ENCODE measurements at regions not wholly inside any gene's neighbourhood (a gene's known extent, or its start where the extent isn't known, plus 50 kb on each side); places are given as distances from the start of the nearest gene placed in this dataset.

DNA sequence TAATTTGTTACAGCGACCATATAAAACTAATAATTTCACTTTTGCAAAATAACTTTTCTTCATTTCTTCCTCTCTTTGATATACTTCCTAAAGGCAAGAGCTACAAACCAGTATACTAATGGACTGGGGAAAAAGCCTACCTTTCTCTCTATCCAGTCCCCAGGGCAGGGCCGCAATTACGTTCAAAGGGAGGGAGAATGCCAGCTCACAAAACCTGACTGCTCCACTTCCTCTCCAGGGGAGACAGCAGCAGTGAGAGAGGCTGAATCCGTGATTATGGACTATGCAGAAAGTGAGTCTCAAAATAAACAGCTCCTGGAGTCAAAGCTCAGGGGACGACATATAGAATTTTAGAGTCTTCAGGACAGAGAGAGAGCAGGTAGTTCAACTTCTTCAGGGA lies 126.9 kb upstream of the HES1 start:
- intact Hi-C loops (cut with DNase I; ENCODE audit: low total_unique reads), result no loop called here
- no peak for TF ChIP-seq POLR2A (IDR thresholded peaks at IDR 0.05)
- no peak for DNase-seq (ENCODE audit: low spot score in 2 of 2)
- WGBS, 2 donors, result 85 to 87% methylated on average over 5 of the region's 5 CpGs
- no peak overlapping the region for H3K4me3 ChIP-seq (ENCODE audit: low read depth, poor library complexity, severe bottlenecking)

DNA sequence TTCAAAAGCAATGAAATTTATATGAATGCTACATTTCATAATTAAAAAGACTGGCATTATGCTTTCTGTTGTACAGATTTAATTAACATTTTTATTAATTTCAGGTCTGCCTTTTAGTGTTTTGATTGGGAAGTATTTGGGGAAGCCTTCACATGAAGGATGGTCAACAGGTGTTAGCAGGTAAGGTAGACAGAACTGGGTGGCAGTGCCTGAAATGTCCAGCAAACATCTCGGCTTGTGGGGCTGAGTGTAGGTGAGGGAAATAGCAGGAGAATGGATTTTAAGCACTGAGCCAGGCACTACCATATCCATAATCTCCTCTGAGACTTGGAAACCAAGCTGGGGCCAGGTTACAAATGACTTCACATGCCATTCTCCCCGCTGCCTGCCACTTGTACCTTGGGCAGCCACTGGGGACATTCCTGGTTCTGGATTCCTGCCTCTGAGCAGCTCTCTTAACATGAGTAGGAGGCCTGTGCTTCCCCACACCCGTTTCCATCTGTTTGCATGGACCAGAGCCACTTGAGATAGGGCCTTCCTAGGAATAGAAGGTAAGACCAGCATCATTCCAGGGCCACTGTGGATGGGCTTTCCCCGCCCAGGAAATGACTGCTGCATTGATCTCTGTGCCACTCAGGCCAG lies 125.9 kb upstream of the HES1 start:
- intact Hi-C loops (cut with DNase I; ENCODE audit: low total_unique reads), result no loop called here
- WGBS, 2 donors, result 80 to 91% methylated on average over 4 of the region's 4 CpGs
- DNase-seq (ENCODE audit: low spot score in 2 of 2), result no peak
- TF ChIP-seq, protein P1, sequence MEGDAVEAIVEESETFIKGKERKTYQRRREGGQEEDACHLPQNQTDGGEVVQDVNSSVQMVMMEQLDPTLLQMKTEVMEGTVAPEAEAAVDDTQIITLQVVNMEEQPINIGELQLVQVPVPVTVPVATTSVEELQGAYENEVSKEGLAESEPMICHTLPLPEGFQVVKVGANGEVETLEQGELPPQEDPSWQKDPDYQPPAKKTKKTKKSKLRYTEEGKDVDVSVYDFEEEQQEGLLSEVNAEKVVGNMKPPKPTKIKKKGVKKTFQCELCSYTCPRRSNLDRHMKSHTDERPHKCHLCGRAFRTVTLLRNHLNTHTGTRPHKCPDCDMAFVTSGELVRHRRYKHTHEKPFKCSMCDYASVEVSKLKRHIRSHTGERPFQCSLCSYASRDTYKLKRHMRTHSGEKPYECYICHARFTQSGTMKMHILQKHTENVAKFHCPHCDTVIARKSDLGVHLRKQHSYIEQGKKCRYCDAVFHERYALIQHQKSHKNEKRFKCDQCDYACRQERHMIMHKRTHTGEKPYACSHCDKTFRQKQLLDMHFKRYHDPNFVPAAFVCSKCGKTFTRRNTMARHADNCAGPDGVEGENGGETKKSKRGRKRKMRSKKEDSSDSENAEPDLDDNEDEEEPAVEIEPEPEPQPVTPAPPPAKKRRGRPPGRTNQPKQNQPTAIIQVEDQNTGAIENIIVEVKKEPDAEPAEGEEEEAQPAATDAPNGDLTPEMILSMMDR (IDR thresholded peaks at IDR 0.05), result no peak
- no peak for TF ChIP-seq POLR2A (IDR thresholded peaks at IDR 0.05)
- H3K4me3 ChIP-seq (ENCODE audit: low read depth, poor library complexity, severe bottlenecking), result no peak overlapping the region

DNA sequence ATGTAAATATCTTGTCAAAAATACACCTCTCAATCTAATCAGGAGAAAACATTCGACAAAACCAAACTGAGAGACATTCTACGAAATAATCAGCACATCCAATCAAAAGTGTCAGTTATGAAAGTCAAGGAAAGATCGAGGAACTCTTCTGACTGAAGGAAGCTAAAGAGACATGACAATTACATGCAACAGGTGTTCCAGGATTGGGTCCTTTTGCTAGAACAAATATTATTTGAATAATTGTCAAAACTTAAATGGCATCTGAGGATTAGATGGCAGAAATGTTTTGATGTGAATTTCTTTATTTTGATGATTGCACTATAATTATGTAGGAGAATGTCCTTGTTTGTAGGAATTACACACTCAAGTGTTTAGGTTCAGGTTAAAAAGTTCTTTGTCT lies 124.1 kb upstream of the HES1 start:
- WGBS, 2 donors, result 86 to 98% methylated on average over 3 of the region's 3 CpGs
- no peak for DNase-seq (ENCODE audit: low spot score in 2 of 2)
- intact Hi-C loops (cut with DNase I; ENCODE audit: low total_unique reads), result no loop called here
- H3K4me3 ChIP-seq (ENCODE audit: low read depth, poor library complexity, severe bottlenecking), result no peak overlapping the region
- no peak for TF ChIP-seq POLR2A (IDR thresholded peaks at IDR 0.05)
- TF ChIP-seq, protein P1 (IDR thresholded peaks at IDR 0.05), result no peak

DNA sequence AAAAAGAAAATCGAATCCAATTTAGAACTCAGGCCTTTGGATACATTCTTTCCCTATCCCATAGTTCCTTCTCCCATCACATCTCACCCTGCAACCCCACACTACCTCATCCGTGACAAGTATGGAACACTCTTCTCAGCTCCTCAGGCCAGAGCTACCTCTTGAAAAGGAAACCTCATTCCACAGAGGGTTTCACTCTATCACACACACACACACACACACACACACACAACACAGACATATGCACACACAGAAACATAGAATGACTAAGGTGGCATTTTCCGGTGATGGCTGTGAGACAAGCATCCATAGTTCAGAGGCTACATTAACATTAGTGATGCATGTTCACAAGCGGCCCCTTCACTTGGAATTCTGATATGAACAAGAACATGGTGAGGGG lies 122.0 kb upstream of the HES1 start:
- intact Hi-C loops (cut with DNase I; ENCODE audit: low total_unique reads), result no loop called here
- no peak for DNase-seq (ENCODE audit: low spot score in 2 of 2)
- no peak overlapping the region for H3K4me3 ChIP-seq (ENCODE audit: low read depth, poor library complexity, severe bottlenecking)
- no peak for TF ChIP-seq POLR2A (IDR thresholded peaks at IDR 0.05)
- TF ChIP-seq, protein P1 (IDR thresholded peaks at IDR 0.05), result no peak
- 94 to 96% methylated on average over 4 of the region's 4 CpGs for whole genome bisulfite sequencing, 2 donors

DNA sequence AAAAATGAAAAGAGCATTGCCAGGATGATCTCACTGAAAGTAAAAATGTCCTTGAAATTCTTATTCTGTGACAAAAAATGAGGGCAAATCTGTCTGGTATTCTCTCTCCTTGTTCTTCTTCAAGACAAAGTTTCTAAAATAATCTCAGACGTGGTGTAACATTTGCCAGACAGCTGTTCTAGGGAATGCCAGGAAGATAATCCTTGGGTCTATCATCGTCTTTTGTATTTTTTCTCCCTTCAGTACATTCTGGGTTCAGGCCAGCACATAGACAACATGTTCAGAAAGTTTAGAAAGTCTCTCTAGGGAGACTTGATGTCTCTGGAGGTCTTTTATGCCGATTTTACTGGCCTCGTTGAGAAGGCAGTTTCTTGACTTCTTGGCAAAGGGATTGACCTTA lies 121.2 kb upstream of the HES1 start:
- intact Hi-C loops (cut with DNase I; ENCODE audit: low total_unique reads), result no loop called here
- DNase-seq (ENCODE audit: low spot score in 2 of 2), result no peak
- 67 to 73% methylated on average over 4 of the region's 4 CpGs for WGBS, 2 donors
- TF ChIP-seq, protein P1 (IDR thresholded peaks at IDR 0.05), result no peak
- no peak for TF ChIP-seq POLR2A (IDR thresholded peaks at IDR 0.05)
- H3K4me3 ChIP-seq (ENCODE audit: low read depth, poor library complexity, severe bottlenecking), result no peak overlapping the region

DNA sequence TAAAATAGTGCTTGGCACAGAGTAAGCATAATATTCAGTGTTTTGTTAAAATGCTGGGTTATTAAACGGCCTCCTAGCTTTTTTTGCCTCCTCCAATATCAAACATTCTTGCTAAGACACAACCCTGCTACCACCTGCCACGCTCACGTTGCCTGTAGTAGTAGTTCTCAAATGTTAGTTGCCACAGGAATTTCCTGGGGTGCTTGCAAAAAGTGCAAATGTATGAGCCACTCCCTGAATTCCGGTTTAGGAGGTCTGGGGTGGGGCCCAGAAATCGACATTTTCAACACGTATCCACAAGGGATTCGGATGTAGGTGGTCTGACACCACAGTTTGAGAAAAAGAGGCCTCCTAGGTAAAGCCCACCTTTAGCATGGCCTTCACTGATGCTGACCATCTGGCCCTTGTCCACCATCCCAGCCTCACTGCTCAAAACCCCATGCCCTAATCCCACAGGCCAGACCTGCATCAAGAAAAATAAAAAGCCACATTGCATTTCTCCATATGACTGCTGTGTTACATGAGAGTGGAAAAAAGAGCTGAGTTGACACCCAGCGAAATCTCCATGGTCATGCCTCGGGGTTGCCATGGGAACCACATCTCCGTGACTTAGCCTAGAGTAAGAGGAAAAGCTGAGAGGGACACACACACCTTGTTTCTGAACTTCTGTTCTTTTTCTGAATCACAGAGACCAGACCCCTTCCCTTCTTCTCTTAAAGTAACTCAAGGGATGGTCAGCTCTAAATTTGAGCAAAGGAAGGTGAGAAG lies 116.4 kb upstream of the HES1 start:
- DNase-seq (ENCODE audit: low spot score in 2 of 2), result no peak
- WGBS, 2 donors, result 88 to 89% methylated on average over 10 of the region's 10 CpGs
- TF ChIP-seq POLR2A (IDR thresholded peaks at IDR 0.05), result no peak
- TF ChIP-seq, protein P1 (IDR thresholded peaks at IDR 0.05), result no peak
- intact Hi-C loops (cut with DNase I; ENCODE audit: low total_unique reads), result no loop called here
- H3K4me3 ChIP-seq (ENCODE audit: low read depth, poor library complexity, severe bottlenecking), result no peak overlapping the region

All from lower leg skin (tissue), 4 donors.